Keratinocyte (primary cell): ENCODE measurements at regions not wholly inside any gene's neighbourhood (a gene's known extent, or its start where the extent isn't known, plus 50 kb on each side); places are given as distances from the start of the nearest gene placed in this dataset.

Experiments used
- DNase-seq: peaks from one replicate; pipeline ENCODE4 v3.0.0-alpha.2; 2011; ENCODE audit warnings: low read depth, missing footprints, low spot score
- FAIRE-seq: peaks from 2 replicates; lab custom pipeline; 2011; peaks lifted over from hg19 to GRCh38; lab: Jason Lieb, UNC
- H2AFZ ChIP-seq: 2 replicates; pipeline ENCODE4 v1.6.0; 2012; ENCODE audit warnings: low read length, control low read depth, inconsistent platforms; ENCODE audit not compliant: control insufficient read depth
- H3K27ac ChIP-seq: 2 replicates; pipeline ENCODE4 v1.5.1; 2011; ENCODE audit warnings: low read length; ENCODE audit not compliant: control insufficient read depth, insufficient read depth
- H3K27me3 ChIP-seq: 3 replicates; pipeline ENCODE4 v1.6.0; 2011; ENCODE audit warnings: low read length; ENCODE audit not compliant: control insufficient read depth, insufficient read depth; ENCODE audit errors: extremely low read depth
- H3K36me3 ChIP-seq, 2 experiments: 2 replicates in 1 of 2; 3 replicates in 1 of 2; pipeline ENCODE4 v1.5.1; 2011; ENCODE audit warnings: low read length in 2 of 2, mild to moderate bottlenecking in 1 of 2; ENCODE audit not compliant: control insufficient read depth in 2 of 2, insufficient read depth in 2 of 2; ENCODE audit errors: extremely low read depth in 1 of 2
- H3K4me1 ChIP-seq: 3 replicates; pipeline ENCODE4 v1.5.1; 2011; ENCODE audit warnings: low read length; ENCODE audit not compliant: control insufficient read depth, insufficient read depth; ENCODE audit errors: extremely low read depth
- H3K4me2 ChIP-seq: 3 replicates; pipeline ENCODE4 v1.6.0; 2011; ENCODE audit warnings: low read depth, low read length; ENCODE audit not compliant: control insufficient read depth, insufficient read depth; ENCODE audit errors: extremely low read depth
- H3K4me3 ChIP-seq, 3 experiments: fragments of 200-600 bp in 1 of 3; sonication (generic) in 1 of 3; 2 replicates in 2 of 3; 3 replicates in 1 of 3; pipeline ENCODE4 v1.5.1; 2011 to 2016; ENCODE audit warnings: low read length in 3 of 3, mild to moderate bottlenecking in 3 of 3, control low read depth in 2 of 3, inconsistent platforms in 1 of 3, low read depth in 1 of 3, mixed read lengths in 1 of 3, mixed run types in 1 of 3, moderate library complexity in 1 of 3; ENCODE audit not compliant: control insufficient read depth in 2 of 3, insufficient read depth in 2 of 3; ENCODE audit errors: extremely low read depth in 1 of 3
- H3K79me2 ChIP-seq: 2 replicates; pipeline ENCODE4 v1.6.0; 2012; ENCODE audit warnings: low read length; ENCODE audit not compliant: control insufficient read depth, insufficient read depth
- H3K9ac ChIP-seq: 3 replicates; pipeline ENCODE4 v1.6.0; 2011; ENCODE audit warnings: low read length; ENCODE audit not compliant: control insufficient read depth, insufficient read depth; ENCODE audit errors: extremely low read depth
- H3K9me1 ChIP-seq: 3 replicates; pipeline ENCODE4 v1.6.0; 2011; ENCODE audit warnings: low read length; ENCODE audit not compliant: control insufficient read depth, insufficient read depth; ENCODE audit errors: extremely low read depth
- H3K9me3 ChIP-seq: 2 replicates; pipeline ENCODE4 v1.5.1; 2012; ENCODE audit warnings: low read depth, low read length; ENCODE audit not compliant: control insufficient read depth
- H4K20me1 ChIP-seq: 3 replicates; pipeline ENCODE4 v1.6.0; 2011; ENCODE audit warnings: low read length; ENCODE audit not compliant: control insufficient read depth, insufficient read depth; ENCODE audit errors: extremely low read depth
- CTCF ChIP-seq, 3 experiments: IDR thresholded peaks in 1 of 3; conservative IDR thresholded peaks in 1 of 3; optimal IDR thresholded peaks in 1 of 3; 2 replicates in 2 of 3; 3 replicates in 1 of 3; pipeline versions ENCODE3 to v1.5.1; 2011; ENCODE audit warnings: low read length in 3 of 3, mild to moderate bottlenecking in 3 of 3, moderate library complexity in 2 of 3, control low read depth in 1 of 3, inconsistent platforms in 1 of 3; ENCODE audit not compliant: insufficient read depth in 2 of 3; ENCODE audit errors: extremely low read depth in 1 of 3
- EZH2 ChIP-seq: IDR thresholded peaks from one replicate; pipeline ENCODE4 v1.6.1; 2012; ENCODE audit warnings: inconsistent platforms, mild to moderate bottlenecking, low read length, moderate library complexity
- dilution Hi-C: fragments of 300-500 bp; cut with MboI; formaldehyde crosslinking; loops from one replicate; pipeline ENCODE4 v1.7.0; 2020; ENCODE audit warnings: low sequenced_read_pairs; ENCODE audit not compliant: extremely low pct_ligation_motif_present

- no peak overlapping the region for H2AFZ ChIP-seq
- H3K9ac ChIP-seq = no peak overlapping the region
- H3K9me3 ChIP-seq = no peaks in the 10 kb centered on the region
- no peak for DNase-seq
- TF ChIP-seq EZH2 = no peak
- dilution Hi-C loops = no loop called here
- H3K4me1 ChIP-seq = no peaks in the 10 kb centered on the region
- H3K9me1 ChIP-seq = no peaks in the 10 kb centered on the region
- no peaks in the 10 kb centered on the region for H3K27me3 ChIP-seq
- no peaks in the 10 kb centered on the region for H3K79me2 ChIP-seq
- no peaks in the 10 kb centered on the region for H3K36me3 ChIP-seq
- no peak overlapping the region for H3K4me2 ChIP-seq
- H3K27ac ChIP-seq = no peak overlapping the region
- H4K20me1 ChIP-seq = no peaks in the 10 kb centered on the region
- H3K4me3 ChIP-seq = no peak overlapping the region
- no peak for FAIRE-seq
These were observed 421.7 kb downstream of the INSC start for GRCh38 chr11:15536438-15536837.

GRCh38 chr11:15539645-15540044 lies 424.9 kb downstream of the INSC start:
- Histone ChIP-seq H3K36me3 (no peaks in the 10 kb centered on the region), H3K9ac (no peak overlapping the region)
- no peak for DNase-seq

More at GRCh38 chr11:15539645-15540044, 424.9 kb downstream of the INSC start:
- dilution Hi-C loops = no loop called here
- H3K4me2 ChIP-seq = no peak overlapping the region
- H3K9me3 ChIP-seq = no peaks in the 10 kb centered on the region
- no peak overlapping the region for H3K27ac ChIP-seq
- no peak overlapping the region for H2AFZ ChIP-seq
- no peaks in the 10 kb centered on the region for H4K20me1 ChIP-seq
- no peaks in the 10 kb centered on the region for H3K27me3 ChIP-seq
- TF ChIP-seq EZH2 = no peak
- TF ChIP-seq CTCF (optimal IDR thresholded peaks at IDR 0.05 in 1 of 3, IDR thresholded peaks at IDR 0.05 in 1 of 3, conservative IDR thresholded peaks at IDR 0.05 in 1 of 3; ENCODE audit: extremely low read depth in 1 of 3, insufficient read depth in 2 of 3, low read length in 3 of 3) = no peak
- no peak for FAIRE-seq
- no peaks in the 10 kb centered on the region for H3K4me1 ChIP-seq
- no peak overlapping the region for H3K4me3 ChIP-seq
- H3K79me2 ChIP-seq = no peaks in the 10 kb centered on the region
- H3K9me1 ChIP-seq = no peaks in the 10 kb centered on the region
